Esophagus muscularis mucosa (tissue), 3 donors: ENCODE measurements at regions not wholly inside any gene's neighbourhood (a gene's known extent, or its start where the extent isn't known, plus 50 kb on each side); places are given as distances from the start of the nearest gene placed in this dataset.

Experiments
- CTCF ChIP-seq, 3 experiments: fragments of 200-600 bp in 2 of 3; fragments of 450-650 bp in 1 of 3; sonication (generic) in 2 of 3; IDR thresholded peaks; one replicate each; pipeline ENCODE4 v1.5.1; 2017 to 2019; ENCODE audit warnings: antibody characterized with exemption in 3 of 3, mild to moderate bottlenecking in 2 of 3, moderate library complexity in 1 of 3
- POLR2A ChIP-seq: fragments of 450-650 bp; IDR thresholded peaks from one replicate; pipeline ENCODE4 v1.6.1; 2017; ENCODE audit warnings: antibody characterized with exemption, moderate library complexity, mild to moderate bottlenecking, low read depth
- POLR2AphosphoS5 ChIP-seq, 2 donors: sonication (generic); formaldehyde crosslinking; IDR thresholded peaks; one replicate each; pipeline ENCODE4 v1.6.1; 2017; ENCODE audit warnings: antibody characterized with exemption in 2 of 2

- TF ChIP-seq CTCF (IDR thresholded peaks at IDR 0.05) (no peak), POLR2AphosphoS5 (IDR thresholded peaks at IDR 0.05) (peak; percentile 9 to 32), POLR2A (no peak)
These were observed 446.3 kb downstream of the LPIN1 start for GRCh38 chr2:12192762-12193161.
